ENCODE measurements at regions not wholly inside any gene's neighbourhood (a gene's known extent, or its start where the extent isn't known, plus 50 kb on each side); places are given as distances from the start of the nearest gene placed in this dataset.

- Histone ChIP-seq H3K4me3 (ENCODE audit: insufficient read depth, low read depth, low read length) (no peak overlapping the region), H3K36me3 (ENCODE audit: control insufficient read depth, insufficient read depth, low read length) (no peaks in the 10 kb centered on the region), H3K9me3 (ENCODE audit: control insufficient read depth, low read length) (no peaks in the 10 kb centered on the region), H3K4me1 (ENCODE audit: control insufficient read depth, insufficient read depth, low read length) (no peaks in the 10 kb centered on the region), H3K27me3 (ENCODE audit: control insufficient read depth, insufficient read depth, low read length, poor library complexity, severe bottlenecking) (no peaks in the 10 kb centered on the region), H3K27ac (ENCODE audit: insufficient read depth, low read depth, low read length, poor library complexity, severe bottlenecking) (no peak overlapping the region)
- 80 to 82% methylated on average over 3 of the region's 3 CpGs for WGBS, 2 experiments
Observed at GRCh38 chr3:137948400-137949072, 61.4 kb upstream of the CLDN18 start.

DNA sequence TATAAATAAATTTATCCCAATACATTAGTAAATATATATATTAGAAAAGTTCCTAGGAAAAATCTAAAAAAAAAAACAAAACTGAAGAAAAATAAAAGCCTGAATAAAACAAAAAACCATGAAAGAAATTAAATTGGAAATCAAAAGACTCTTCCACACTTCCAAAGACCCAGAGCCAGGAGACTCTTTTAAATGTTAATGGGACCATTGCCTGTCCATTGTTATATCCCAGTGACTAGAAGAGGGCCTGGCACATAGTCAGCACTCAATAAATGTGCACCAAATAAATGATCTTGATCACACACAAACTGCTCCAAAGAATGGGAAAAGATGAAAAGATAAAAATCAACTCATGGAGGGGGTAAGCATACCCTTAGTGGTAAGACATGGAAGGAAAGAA lies 51.3 kb upstream of the CLDN18 start:
- H3K4me3 ChIP-seq (ENCODE audit: insufficient read depth, low read depth, low read length), result no peak overlapping the region
- H3K9me3 ChIP-seq (ENCODE audit: control insufficient read depth, low read length), result no peaks in the 10 kb centered on the region

More for the DNA sequence above, 51.3 kb upstream of the CLDN18 start:
- H3K4me1 ChIP-seq (ENCODE audit: control insufficient read depth, insufficient read depth, low read length), result peaks cover 9% of the 10 kb centered on the region
- no peaks in the 10 kb centered on the region for H3K27me3 ChIP-seq (ENCODE audit: control insufficient read depth, insufficient read depth, low read length, poor library complexity, severe bottlenecking)
- no peaks in the 10 kb centered on the region for H3K36me3 ChIP-seq (ENCODE audit: control insufficient read depth, insufficient read depth, low read length)
- H3K27ac ChIP-seq (ENCODE audit: insufficient read depth, low read depth, low read length, poor library complexity, severe bottlenecking), result no peak overlapping the region
